DMS53 treated with DMSO at 0.1 percent for 48 hours (cell line): ENCODE measurements at regions not wholly inside any gene's neighbourhood (a gene's known extent, or its start where the extent isn't known, plus 50 kb on each side); places are given as distances from the start of the nearest gene placed in this dataset.
"Not testable (repeated sequence)": the region's sequence is repeated elsewhere in the genome, so short reads cannot be mapped to it uniquely, and the experiment has no call there.

ENCODE experiments used
- DNase-seq: peaks from one replicate; lab custom pipeline; 2025; ENCODE audit not compliant: unreplicated experiment; lab: John Stamatoyannopoulos, UW

GRCh38 chr11:23134627-23135026 is 274.4 kb upstream of the CCDC179 start:
- no peak for DNase-seq

GRCh38 chr11:23138761-23139160 is 278.5 kb upstream of the CCDC179 start:
- no peak for DNase-seq

- no peak for DNase-seq
Observed at GRCh38 chr11:23143022-23143421, 282.7 kb upstream of the CCDC179 start.

GRCh38 chr11:23151819-23152218 is 291.5 kb upstream of the CCDC179 start:
- no peak for DNase-seq

GRCh38 chr11:23155503-23155902 is 295.2 kb upstream of the CCDC179 start:
- DNase-seq = no peak

- no peak for DNase-seq
Observed at GRCh38 chr11:23164022-23164421, 303.7 kb upstream of the CCDC179 start.

GRCh38 chr11:23166376-23166775 is 306.1 kb upstream of the CCDC179 start:
- DNase-seq = no peak

- no peak for DNase-seq
Observed at GRCh38 chr11:23179609-23180008, 319.3 kb upstream of the CCDC179 start.

- no peak for DNase-seq
Observed at GRCh38 chr11:23181022-23181807, 320.9 kb upstream of the CCDC179 start.

- DNase-seq = no peak
Observed at GRCh38 chr11:23192256-23192655, 332.0 kb upstream of the CCDC179 start.

- no peak for DNase-seq
Observed at GRCh38 chr11:23201936-23202522, 341.8 kb upstream of the CCDC179 start.

- no peak for DNase-seq
Observed at GRCh38 chr11:23202611-23203010, 342.3 kb upstream of the CCDC179 start.

GRCh38 chr11:23205156-23205871 is 345.0 kb upstream of the CCDC179 start:
- no peak for DNase-seq

- no peak for DNase-seq
Observed at GRCh38 chr11:23206741-23207336, 346.6 kb upstream of the CCDC179 start.

- no peak for DNase-seq
Observed at GRCh38 chr11:23211221-23211620, 350.9 kb upstream of the CCDC179 start.

- DNase-seq = peak; percentile 25
Observed at GRCh38 chr11:23212807-23213206, 352.5 kb upstream of the CCDC179 start.

- DNase-seq = no peak
Observed at GRCh38 chr11:23217072-23217471, 356.8 kb upstream of the CCDC179 start.

- DNase-seq = not testable (repeated sequence)
Observed at GRCh38 chr11:23220086-23220485, 359.8 kb upstream of the CCDC179 start.

- no peak for DNase-seq
Observed at GRCh38 chr11:23221366-23221765, 361.1 kb upstream of the CCDC179 start.

- DNase-seq = no peak
Observed at GRCh38 chr11:23226331-23227077, 366.2 kb upstream of the CCDC179 start.

- no peak for DNase-seq
Observed at GRCh38 chr11:23227078-23227445, 366.8 kb upstream of the CCDC179 start.
